Mesenchymal stem cell (in vitro differentiated cells and primary cell): ENCODE measurements at regions not wholly inside any gene's neighbourhood (a gene's known extent, or its start where the extent isn't known, plus 50 kb on each side); places are given as distances from the start of the nearest gene placed in this dataset.

Source experiments
- DNase-seq: peaks from one replicate; pipeline ENCODE4 v3.0.0-alpha.2; 2013
- H2AFZ ChIP-seq: one replicate; pipeline ENCODE4 v1.6.1; 2013; ENCODE audit warnings: low read depth, mild to moderate bottlenecking, control low read depth, inconsistent platforms, low read length, moderate library complexity
- H2AK5ac ChIP-seq: 2 replicates; pipeline ENCODE4 v1.6.1; 2013; ENCODE audit warnings: low read length, moderate library complexity, mild to moderate bottlenecking, inconsistent platforms; ENCODE audit not compliant: severe bottlenecking
- H2BK120ac ChIP-seq: one replicate; pipeline ENCODE4 v1.6.1; 2013; ENCODE audit warnings: low read depth, mild to moderate bottlenecking, inconsistent platforms, low read length, moderate library complexity
- H2BK12ac ChIP-seq, 2 experiments: one replicate each; pipeline ENCODE4 v1.6.1; 2013; ENCODE audit warnings: inconsistent platforms in 2 of 2, low read length in 2 of 2, mild to moderate bottlenecking in 2 of 2, moderate library complexity in 2 of 2, control low read depth in 1 of 2
- H2BK15ac ChIP-seq: one replicate; pipeline ENCODE4 v1.6.1; 2013; ENCODE audit warnings: mild to moderate bottlenecking, low read depth, inconsistent platforms; ENCODE audit not compliant: poor library complexity, severe bottlenecking
- H2BK5ac ChIP-seq: 2 replicates; pipeline ENCODE4 v1.6.1; 2013; ENCODE audit warnings: low read depth, mild to moderate bottlenecking, low read length, control low read depth, inconsistent platforms; ENCODE audit not compliant: poor library complexity, severe bottlenecking
- H3K14ac ChIP-seq, 2 experiments: one replicate each; pipeline ENCODE4 v1.6.1; 2013; ENCODE audit warnings: inconsistent platforms in 2 of 2, low read length in 2 of 2, control low read depth in 1 of 2, mild to moderate bottlenecking in 1 of 2, moderate library complexity in 1 of 2
- H3K18ac ChIP-seq, 2 experiments: one replicate each; pipeline ENCODE4 v1.6.1; 2013; ENCODE audit warnings: inconsistent platforms in 2 of 2, low read length in 2 of 2, control low read depth in 1 of 2, low read depth in 1 of 2, mild to moderate bottlenecking in 1 of 2
- H3K23ac ChIP-seq, 2 experiments: one replicate each; pipeline ENCODE4 v1.6.1; 2013; ENCODE audit warnings: inconsistent platforms in 2 of 2, low read length in 2 of 2, mild to moderate bottlenecking in 2 of 2, moderate library complexity in 2 of 2, control low read depth in 1 of 2
- H3K27ac ChIP-seq: 2 replicates; pipeline ENCODE4 v1.5.1; 2013; ENCODE audit warnings: mild to moderate bottlenecking, moderate library complexity, low read length, control low read depth, inconsistent platforms; ENCODE audit not compliant: poor library complexity, severe bottlenecking
- H3K27me3 ChIP-seq, 2 experiments: 2 replicates each; pipeline versions ENCODE4 v1.6.1 to v1.7.0; 2013; ENCODE audit warnings: low read length in 2 of 2, mild to moderate bottlenecking in 2 of 2, moderate library complexity in 2 of 2, control low read depth in 1 of 2, inconsistent platforms in 1 of 2; ENCODE audit not compliant: control insufficient read depth in 1 of 2, insufficient read depth in 1 of 2
- H3K36me3 ChIP-seq, 2 experiments: 2 replicates each; pipeline versions ENCODE4 v1.6.1 to v1.7.0; 2013; ENCODE audit warnings: low read length in 2 of 2, control low read depth in 1 of 2, inconsistent platforms in 1 of 2, low read depth in 1 of 2, mild to moderate bottlenecking in 1 of 2; ENCODE audit not compliant: insufficient read depth in 2 of 2, control insufficient read depth in 1 of 2
- H3K4ac ChIP-seq, 2 experiments: one replicate each; pipeline ENCODE4 v1.6.1; 2013; ENCODE audit warnings: inconsistent platforms in 2 of 2, low read length in 2 of 2, mild to moderate bottlenecking in 2 of 2, moderate library complexity in 2 of 2, control low read depth in 1 of 2, low read depth in 1 of 2
- H3K4me1 ChIP-seq: 2 replicates; pipeline ENCODE4 v1.6.1; 2013; ENCODE audit warnings: low read depth, low read length, control low read depth; ENCODE audit not compliant: control insufficient read depth, insufficient read depth
- H3K4me2 ChIP-seq: 2 replicates; pipeline ENCODE4 v1.6.1; 2013; ENCODE audit warnings: low read length, mild to moderate bottlenecking, inconsistent platforms; ENCODE audit not compliant: poor library complexity, severe bottlenecking
- H3K4me3 ChIP-seq, 2 experiments: 2 replicates each; pipeline versions ENCODE4 v1.5.1 to v1.7.0; 2013; ENCODE audit warnings: low read length in 2 of 2, mild to moderate bottlenecking in 2 of 2, control low read depth in 1 of 2, low read depth in 1 of 2; ENCODE audit not compliant: insufficient read depth in 1 of 2
- H3K79me1 ChIP-seq: replicated peaks from 2 replicates; pipeline ENCODE4 v1.6.1; 2013; ENCODE audit warnings: mild to moderate bottlenecking, control low read depth, low read length, inconsistent platforms; ENCODE audit not compliant: poor library complexity, severe bottlenecking
- H3K9ac ChIP-seq: 2 replicates; pipeline ENCODE4 v1.7.0; 2013; ENCODE audit warnings: mild to moderate bottlenecking, low read length, moderate library complexity
- H3K9me3 ChIP-seq: 2 replicates; pipeline ENCODE4 v1.7.0; 2013; ENCODE audit warnings: mild to moderate bottlenecking, low read length; ENCODE audit not compliant: control insufficient read depth
- H4K8ac ChIP-seq: one replicate; pipeline ENCODE4 v1.6.1; 2013; ENCODE audit warnings: inconsistent platforms, mild to moderate bottlenecking, low read length, moderate library complexity
- H4K91ac ChIP-seq: one replicate; pipeline ENCODE4 v1.6.1; 2013; ENCODE audit warnings: mild to moderate bottlenecking, low read length, inconsistent platforms
- WGBS: methylation state at CpG from one replicate; pipeline ENCODE4 v1.1.7; 2013; ENCODE audit warnings: mixed read lengths; 5-methylcytosine and 5-hydroxymethylcytosine counted together

DNA sequence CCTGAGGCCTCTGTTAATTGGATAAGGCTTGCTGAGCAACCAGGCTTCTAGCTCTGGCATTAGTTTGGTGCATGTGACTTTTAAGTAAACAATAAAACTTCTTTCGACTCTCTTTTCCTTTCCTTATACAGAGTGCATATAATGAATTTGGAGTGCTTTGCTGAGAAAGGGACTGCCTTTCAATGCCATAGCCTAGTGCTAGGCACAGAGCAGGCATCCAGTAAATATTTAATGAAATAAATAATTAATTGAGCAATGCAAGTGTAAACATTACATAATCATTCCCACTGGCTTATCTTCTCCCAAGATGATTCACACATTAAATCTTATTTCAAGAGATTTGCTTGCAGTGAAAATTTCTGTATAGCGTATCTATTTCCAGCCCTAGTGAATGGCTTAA lies 74.1 kb downstream of the NMUR2 start:
- no CpG with 5 or more reads among the region's 2 CpGs for whole genome bisulfite sequencing
- Histone ChIP-seq H3K9me3 (no peaks in the 10 kb centered on the region), H3K9ac (no peak overlapping the region)

GRCh38 chr5:152329761-152330283 lies 75.3 kb downstream of the NMUR2 start:
- H3K27ac ChIP-seq = no peak overlapping the region
- no peak overlapping the region for H3K4me2 ChIP-seq
- no peak overlapping the region for H3K4ac ChIP-seq
- H3K36me3 ChIP-seq = no peaks in the 10 kb centered on the region
- H2AFZ ChIP-seq = no peak overlapping the region
- DNase-seq = no peak
- no peaks in the 10 kb centered on the region for H3K27me3 ChIP-seq
- no peak overlapping the region for H2BK5ac ChIP-seq
- H3K4me3 ChIP-seq = no peak overlapping the region
- H2BK15ac ChIP-seq = no peak overlapping the region
- H2BK120ac ChIP-seq = no peak overlapping the region
- H3K9ac ChIP-seq = no peak overlapping the region
- no peak overlapping the region for H4K91ac ChIP-seq
- no peak overlapping the region for H3K14ac ChIP-seq
- no peak overlapping the region for H2AK5ac ChIP-seq
- no peak overlapping the region for H2BK12ac ChIP-seq
- H3K18ac ChIP-seq = no peak overlapping the region
- H3K23ac ChIP-seq = no peak overlapping the region
- H3K9me3 ChIP-seq = no peaks in the 10 kb centered on the region
- no peaks in the 10 kb centered on the region for H3K79me1 ChIP-seq
- H3K4me1 ChIP-seq = no peaks in the 10 kb centered on the region
- 75% methylated on average over 4 of the region's 5 CpGs for WGBS
- no peak overlapping the region for H4K8ac ChIP-seq

More for the DNA sequence above, 74.1 kb downstream of the NMUR2 start:
- Histone ChIP-seq H4K8ac (no peak overlapping the region), H2BK120ac (no peak overlapping the region), H3K23ac (no peak overlapping the region), H3K27ac (no peak overlapping the region), H3K79me1 (no peaks in the 10 kb centered on the region), H3K18ac (no peak overlapping the region), H3K4me2 (no peak overlapping the region), H4K91ac (no peak overlapping the region), H2BK12ac (no peak overlapping the region), H3K27me3 (no peaks in the 10 kb centered on the region), H3K36me3 (no peaks in the 10 kb centered on the region), H2BK5ac (no peak overlapping the region), H3K14ac (no peak overlapping the region), H3K4me1 (no peaks in the 10 kb centered on the region), H2AK5ac (no peak overlapping the region), H2BK15ac (no peak overlapping the region), H3K4ac (no peak overlapping the region), H2AFZ (no peak overlapping the region), H3K4me3 (no peak overlapping the region)
- DNase-seq = no peak

DNA sequence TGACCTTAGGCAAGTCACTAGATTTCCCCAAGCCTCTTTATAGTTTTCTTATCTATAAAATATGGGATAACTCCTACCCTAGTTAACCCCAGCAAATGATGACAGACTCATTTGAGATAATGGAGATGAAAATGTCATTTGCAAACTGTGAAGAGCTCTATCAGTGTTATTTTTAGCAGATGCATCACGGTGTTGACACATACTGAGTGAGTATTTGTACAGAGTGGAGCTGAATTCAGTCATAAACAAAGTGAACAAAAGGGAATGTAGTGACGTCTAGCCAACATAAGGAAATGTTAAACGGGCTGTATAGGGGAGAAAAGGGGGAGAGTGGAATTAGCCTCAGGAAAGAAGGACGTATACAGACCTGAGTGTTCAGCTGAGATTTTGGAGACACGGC lies 75.9 kb downstream of the NMUR2 start:
- H3K9me3 ChIP-seq = no peaks in the 10 kb centered on the region
- no peak overlapping the region for H3K9ac ChIP-seq
- no peak overlapping the region for H3K23ac ChIP-seq
- H2BK12ac ChIP-seq = no peak overlapping the region
- H3K18ac ChIP-seq = no peak overlapping the region
- no peak overlapping the region for H2BK120ac ChIP-seq
- no peak overlapping the region for H3K4ac ChIP-seq
- no peaks in the 10 kb centered on the region for H3K79me1 ChIP-seq
- H2AK5ac ChIP-seq = no peak overlapping the region
- H3K14ac ChIP-seq = no peak overlapping the region
- H4K8ac ChIP-seq = no peak overlapping the region
- no peaks in the 10 kb centered on the region for H3K27me3 ChIP-seq
- no peaks in the 10 kb centered on the region for H3K4me1 ChIP-seq
- no peak overlapping the region for H4K91ac ChIP-seq
- no peak overlapping the region for H3K27ac ChIP-seq
- H2AFZ ChIP-seq = no peak overlapping the region
- no peak overlapping the region for H3K4me2 ChIP-seq
- WGBS = 71% methylated on average over 5 of the region's 5 CpGs
- DNase-seq = no peak
- no peak overlapping the region for H3K4me3 ChIP-seq
- no peak overlapping the region for H2BK5ac ChIP-seq
- no peak overlapping the region for H2BK15ac ChIP-seq
- H3K36me3 ChIP-seq = no peaks in the 10 kb centered on the region

GRCh38 chr5:152315942-152316341 lies 89.1 kb downstream of the NMUR2 start:
- Histone ChIP-seq H3K9me3 (no peaks in the 10 kb centered on the region), H3K4me3 (no peak overlapping the region), H4K91ac (no peak overlapping the region), H2BK12ac (no peak overlapping the region), H3K36me3 (no peaks in the 10 kb centered on the region), H4K8ac (no peak overlapping the region), H3K4me1 (no peaks in the 10 kb centered on the region), H2BK15ac (no peak overlapping the region), H2BK120ac (no peak overlapping the region), H3K18ac (no peak overlapping the region), H2BK5ac (no peak overlapping the region), H2AK5ac (no peak overlapping the region), H3K23ac (no peak overlapping the region), H3K4ac (no peak overlapping the region), H3K27me3 (no peaks in the 10 kb centered on the region), H2AFZ (no peak overlapping the region), H3K79me1 (no peaks in the 10 kb centered on the region), H3K27ac (no peak overlapping the region), H3K9ac (no peak overlapping the region), H3K4me2 (no peak overlapping the region), H3K14ac (no peak overlapping the region)
- no peak for DNase-seq
- 100% methylated on average over 4 of the region's 4 CpGs for WGBS
